ENCODE measurements at regions not wholly inside any gene's neighbourhood (a gene's known extent, or its start where the extent isn't known, plus 50 kb on each side); places are given as distances from the start of the nearest gene placed in this dataset.
"Not testable (repeated sequence)": the region's sequence is repeated elsewhere in the genome, so short reads cannot be mapped to it uniquely, and the experiment has no call there.

- no peak for DNase-seq (ENCODE audit: low read depth in 4 of 4, low spot score in 1 of 4)
Measured at GRCh38 chr16:49003022-49003421, 278.6 kb downstream of the CBLN1 start.

- no peak for DNase-seq (ENCODE audit: low read depth in 4 of 4, low spot score in 1 of 4)
Measured at GRCh38 chr16:49000594-49000993, 281.0 kb downstream of the CBLN1 start.

GRCh38 chr16:48999508-48999907 is 282.1 kb downstream of the CBLN1 start:
- DNase-seq (ENCODE audit: low read depth in 4 of 4, low spot score in 1 of 4): no peak

GRCh38 chr16:48999044-48999443 is 282.6 kb downstream of the CBLN1 start:
- no peak for DNase-seq (ENCODE audit: low read depth in 4 of 4, low spot score in 1 of 4)

GRCh38 chr16:48997946-48998345 is 283.7 kb downstream of the CBLN1 start:
- DNase-seq (ENCODE audit: low read depth in 4 of 4, low spot score in 1 of 4): no peak

GRCh38 chr16:48997081-48997615 is 284.5 kb downstream of the CBLN1 start:
- no peak for DNase-seq (ENCODE audit: low read depth in 4 of 4, low spot score in 1 of 4)

GRCh38 chr16:48978501-48978900 is 303.1 kb downstream of the CBLN1 start:
- no peak for DNase-seq (ENCODE audit: low read depth in 4 of 4, low spot score in 1 of 4)

- no peak for DNase-seq (ENCODE audit: low read depth in 4 of 4, low spot score in 1 of 4)
Measured at GRCh38 chr16:48972236-48972635, 309.4 kb downstream of the CBLN1 start.

GRCh38 chr16:48971571-48972077 is 310.0 kb downstream of the CBLN1 start:
- no peak for DNase-seq (ENCODE audit: low read depth in 4 of 4, low spot score in 1 of 4)

- DNase-seq (ENCODE audit: low read depth in 4 of 4, low spot score in 1 of 4): no peak
Measured at GRCh38 chr16:48970216-48970615, 311.4 kb downstream of the CBLN1 start.

GRCh38 chr16:48969611-48970010 is 312.0 kb downstream of the CBLN1 start:
- no peak for DNase-seq (ENCODE audit: low read depth in 4 of 4, low spot score in 1 of 4)

- no peak for DNase-seq (ENCODE audit: low read depth in 4 of 4, low spot score in 1 of 4)
Measured at GRCh38 chr16:48965386-48965785, 316.3 kb downstream of the CBLN1 start.

GRCh38 chr16:48963901-48964615 is 317.6 kb downstream of the CBLN1 start:
- DNase-seq (ENCODE audit: low read depth in 4 of 4, low spot score in 1 of 4): no peak

GRCh38 chr16:48963306-48963705 is 318.3 kb downstream of the CBLN1 start:
- no peak for DNase-seq (ENCODE audit: low read depth in 4 of 4, low spot score in 1 of 4)

- no peak for DNase-seq (ENCODE audit: low read depth in 4 of 4, low spot score in 1 of 4)
Measured at GRCh38 chr16:48961546-48961945, 320.1 kb downstream of the CBLN1 start.

GRCh38 chr16:48960830-48961229 is 320.8 kb downstream of the CBLN1 start:
- no peak for DNase-seq (ENCODE audit: low read depth in 4 of 4, low spot score in 1 of 4)

GRCh38 chr16:48959747-48960146 is 321.9 kb downstream of the CBLN1 start:
- DNase-seq (ENCODE audit: low read depth in 4 of 4, low spot score in 1 of 4): no peak

GRCh38 chr16:48959204-48959603 is 322.4 kb downstream of the CBLN1 start:
- DNase-seq (ENCODE audit: low read depth in 4 of 4, low spot score in 1 of 4): no peak

GRCh38 chr16:48958681-48959080 is 323.0 kb downstream of the CBLN1 start:
- no peak for DNase-seq (ENCODE audit: low read depth in 4 of 4, low spot score in 1 of 4)

GRCh38 chr16:48956620-48957019 is 325.0 kb downstream of the CBLN1 start:
- DNase-seq (ENCODE audit: low read depth in 4 of 4, low spot score in 1 of 4): no peak

GRCh38 chr16:48955837-48956236 is 325.8 kb downstream of the CBLN1 start:
- no peak for DNase-seq (ENCODE audit: low read depth in 4 of 4, low spot score in 1 of 4)

GRCh38 chr16:48951621-48952125 is 330.0 kb downstream of the CBLN1 start:
- not testable (repeated sequence) for DNase-seq (ENCODE audit: low read depth in 4 of 4, low spot score in 1 of 4)

GRCh38 chr16:48950184-48950583 is 331.5 kb downstream of the CBLN1 start:
- DNase-seq (ENCODE audit: low read depth in 4 of 4, low spot score in 1 of 4): no peak

Data from stimulated activated CD4-positive, alpha-beta T cell treated with anti-CD3 and anti-CD28 coated beads, Interleukin-1b, Interleukin-23, amount 100 ng/mL, for 24 hours (primary cell).